ENCODE measurements at regions not wholly inside any gene's neighbourhood (a gene's known extent, or its start where the extent isn't known, plus 50 kb on each side); places are given as distances from the start of the nearest gene placed in this dataset.

- no peak for TF ChIP-seq CTCF (IDR thresholded peaks at IDR 0.05; ENCODE audit: insufficient read depth, low read length)
- H3K4me3 ChIP-seq (ENCODE audit: low read depth, low read length) = no peak overlapping the region
Measured at GRCh38 chr11:131146827-131147490, 223.5 kb upstream of the NTM start.

GRCh38 chr11:131154351-131154750 lies 216.1 kb upstream of the NTM start:
- no peak for DNase-seq (ENCODE audit: low read depth)
- no peak overlapping the region for H3K4me3 ChIP-seq (ENCODE audit: low read depth, low read length)
- no peak for TF ChIP-seq CTCF (IDR thresholded peaks at IDR 0.05; ENCODE audit: insufficient read depth, low read length)

More at GRCh38 chr11:131146827-131147490, 223.5 kb upstream of the NTM start:
- no peak for DNase-seq (ENCODE audit: low read depth)

DNA sequence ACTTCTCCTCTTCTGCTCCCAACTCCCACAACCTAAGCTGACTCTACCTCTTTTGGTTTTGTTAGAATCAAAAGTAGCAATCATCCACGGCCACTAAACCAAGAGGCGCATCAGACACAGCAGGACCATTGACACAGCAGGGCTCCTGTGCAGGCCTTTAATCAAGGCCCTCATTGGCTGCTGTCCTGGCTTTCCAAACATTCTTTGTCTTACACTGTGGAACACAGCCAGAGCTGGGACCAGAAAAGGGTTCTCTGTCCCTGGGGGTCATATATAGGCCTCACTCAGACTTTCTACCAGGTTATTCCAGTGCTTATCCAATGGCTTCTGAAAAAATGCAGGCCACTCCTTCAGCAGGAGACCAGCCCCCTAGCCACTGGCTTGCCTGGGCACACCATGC lies 212.7 kb upstream of the NTM start:
- TF ChIP-seq CTCF (IDR thresholded peaks at IDR 0.05; ENCODE audit: insufficient read depth, low read length) = no peak
- no peak for DNase-seq (ENCODE audit: low read depth)
- H3K4me3 ChIP-seq (ENCODE audit: low read depth, low read length) = no peak overlapping the region

- no peak overlapping the region for H3K4me3 ChIP-seq (ENCODE audit: low read depth, low read length)
- TF ChIP-seq CTCF (IDR thresholded peaks at IDR 0.05; ENCODE audit: insufficient read depth, low read length) = no peak
- no peak for DNase-seq (ENCODE audit: low read depth)
Measured at GRCh38 chr11:131160846-131161245, 209.6 kb upstream of the NTM start.

GRCh38 chr11:131163613-131164012 lies 206.8 kb upstream of the NTM start:
- no peak for TF ChIP-seq CTCF (IDR thresholded peaks at IDR 0.05; ENCODE audit: insufficient read depth, low read length)
- no peak for DNase-seq (ENCODE audit: low read depth)
- no peak overlapping the region for H3K4me3 ChIP-seq (ENCODE audit: low read depth, low read length)

DNA sequence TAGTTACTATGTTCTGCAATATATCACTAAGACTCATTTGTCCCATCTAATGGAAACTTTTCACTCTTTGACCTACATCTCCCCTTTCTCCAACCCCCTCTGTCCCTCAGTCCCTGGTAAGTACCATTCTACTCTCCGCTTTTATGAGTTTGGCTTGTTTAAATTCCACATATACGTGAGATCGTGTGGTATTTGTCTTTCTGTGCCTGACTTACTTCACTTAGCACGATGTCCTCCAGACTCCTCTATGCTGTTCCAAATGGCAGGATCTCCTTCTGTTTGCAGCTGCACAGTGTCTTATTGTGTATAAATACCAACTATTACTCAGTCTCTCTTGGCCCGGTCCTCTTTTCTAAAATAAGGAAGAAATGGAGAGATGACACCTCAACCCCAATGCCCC lies 205.4 kb upstream of the NTM start:
- no peak for TF ChIP-seq CTCF (IDR thresholded peaks at IDR 0.05; ENCODE audit: insufficient read depth, low read length)
- DNase-seq (ENCODE audit: low read depth) = no peak
- no peak overlapping the region for H3K4me3 ChIP-seq (ENCODE audit: low read depth, low read length)
